ENCODE measurements at regions not wholly inside any gene's neighbourhood (a gene's known extent, or its start where the extent isn't known, plus 50 kb on each side); places are given as distances from the start of the nearest gene placed in this dataset.

- H3K36me3 Mint-ChIP-seq (ENCODE audit: insufficient read depth, unreplicated experiment), result no peaks in the 10 kb centered on the region
- H3K9me3 Mint-ChIP-seq (ENCODE audit: low read depth, unreplicated experiment), result no peaks in the 10 kb centered on the region
- TF ChIP-seq, protein P1, sequence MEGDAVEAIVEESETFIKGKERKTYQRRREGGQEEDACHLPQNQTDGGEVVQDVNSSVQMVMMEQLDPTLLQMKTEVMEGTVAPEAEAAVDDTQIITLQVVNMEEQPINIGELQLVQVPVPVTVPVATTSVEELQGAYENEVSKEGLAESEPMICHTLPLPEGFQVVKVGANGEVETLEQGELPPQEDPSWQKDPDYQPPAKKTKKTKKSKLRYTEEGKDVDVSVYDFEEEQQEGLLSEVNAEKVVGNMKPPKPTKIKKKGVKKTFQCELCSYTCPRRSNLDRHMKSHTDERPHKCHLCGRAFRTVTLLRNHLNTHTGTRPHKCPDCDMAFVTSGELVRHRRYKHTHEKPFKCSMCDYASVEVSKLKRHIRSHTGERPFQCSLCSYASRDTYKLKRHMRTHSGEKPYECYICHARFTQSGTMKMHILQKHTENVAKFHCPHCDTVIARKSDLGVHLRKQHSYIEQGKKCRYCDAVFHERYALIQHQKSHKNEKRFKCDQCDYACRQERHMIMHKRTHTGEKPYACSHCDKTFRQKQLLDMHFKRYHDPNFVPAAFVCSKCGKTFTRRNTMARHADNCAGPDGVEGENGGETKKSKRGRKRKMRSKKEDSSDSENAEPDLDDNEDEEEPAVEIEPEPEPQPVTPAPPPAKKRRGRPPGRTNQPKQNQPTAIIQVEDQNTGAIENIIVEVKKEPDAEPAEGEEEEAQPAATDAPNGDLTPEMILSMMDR (IDR thresholded peaks at IDR 0.05; ENCODE audit: unreplicated experiment), result no peak
Measured at GRCh38 chr9:99748676-99749075, 73.0 kb upstream of the NR4A3 start.

GRCh38 chr9:99749641-99750040 lies 72.0 kb upstream of the NR4A3 start:
- Mint-ChIP-seq H3K27me3 (ENCODE audit: unreplicated experiment) (peaks cover 11% of the 10 kb centered on the region), H3K27ac (ENCODE audit: unreplicated experiment) (no peak overlapping the region), H3K4me1 (ENCODE audit: low read depth, unreplicated experiment) (no peaks in the 10 kb centered on the region), H3K4me3 (ENCODE audit: low read depth, unreplicated experiment) (no peak overlapping the region), H3K36me3 (ENCODE audit: insufficient read depth, unreplicated experiment) (no peaks in the 10 kb centered on the region), H3K9me3 (ENCODE audit: low read depth, unreplicated experiment) (no peaks in the 10 kb centered on the region)
- TF ChIP-seq, protein P1 (IDR thresholded peaks at IDR 0.05; ENCODE audit: unreplicated experiment), result no peak
- no TSS peak for BruUV-seq (replicated peaks)
- intact Hi-C loops (cut with micrococcal nuclease; ENCODE audit: unreplicated experiment), result no loop called here
- DNase-seq, result no peak
- CTCF ChIA-PET, result no interaction called here

More at GRCh38 chr9:99748676-99749075, 73.0 kb upstream of the NR4A3 start:
- Mint-ChIP-seq H3K4me3 (ENCODE audit: low read depth, unreplicated experiment) (no peak overlapping the region), H3K4me1 (ENCODE audit: low read depth, unreplicated experiment) (no peaks in the 10 kb centered on the region), H3K27ac (ENCODE audit: unreplicated experiment) (no peak overlapping the region), H3K27me3 (ENCODE audit: unreplicated experiment) (peaks cover 2% of the 10 kb centered on the region)
- DNase-seq, result no peak
- intact Hi-C loops (cut with micrococcal nuclease; ENCODE audit: unreplicated experiment), result no loop called here
- BruUV-seq (replicated peaks), result no TSS peak
- CTCF ChIA-PET, result no interaction called here

GRCh38 chr9:99750526-99750925 lies 71.2 kb upstream of the NR4A3 start:
- intact Hi-C loops (cut with micrococcal nuclease; ENCODE audit: unreplicated experiment), result no loop called here
- Mint-ChIP-seq H3K27ac (ENCODE audit: unreplicated experiment) (no peak overlapping the region), H3K36me3 (ENCODE audit: insufficient read depth, unreplicated experiment) (no peaks in the 10 kb centered on the region), H3K4me1 (ENCODE audit: low read depth, unreplicated experiment) (no peaks in the 10 kb centered on the region), H3K4me3 (ENCODE audit: low read depth, unreplicated experiment) (no peak overlapping the region), H3K27me3 (ENCODE audit: unreplicated experiment) (peaks cover 18% of the 10 kb centered on the region), H3K9me3 (ENCODE audit: low read depth, unreplicated experiment) (no peaks in the 10 kb centered on the region)
- no TSS peak for BruUV-seq (replicated peaks)
- DNase-seq, result no peak
- CTCF ChIA-PET, result interaction anchor here (0.7 kb wide), 1 partner anchor 180 kb away, joined by 7 read pairs; no protein-coding TSS in a partner anchor
- TF ChIP-seq, protein P1 (IDR thresholded peaks at IDR 0.05; ENCODE audit: unreplicated experiment), result no peak

DNA sequence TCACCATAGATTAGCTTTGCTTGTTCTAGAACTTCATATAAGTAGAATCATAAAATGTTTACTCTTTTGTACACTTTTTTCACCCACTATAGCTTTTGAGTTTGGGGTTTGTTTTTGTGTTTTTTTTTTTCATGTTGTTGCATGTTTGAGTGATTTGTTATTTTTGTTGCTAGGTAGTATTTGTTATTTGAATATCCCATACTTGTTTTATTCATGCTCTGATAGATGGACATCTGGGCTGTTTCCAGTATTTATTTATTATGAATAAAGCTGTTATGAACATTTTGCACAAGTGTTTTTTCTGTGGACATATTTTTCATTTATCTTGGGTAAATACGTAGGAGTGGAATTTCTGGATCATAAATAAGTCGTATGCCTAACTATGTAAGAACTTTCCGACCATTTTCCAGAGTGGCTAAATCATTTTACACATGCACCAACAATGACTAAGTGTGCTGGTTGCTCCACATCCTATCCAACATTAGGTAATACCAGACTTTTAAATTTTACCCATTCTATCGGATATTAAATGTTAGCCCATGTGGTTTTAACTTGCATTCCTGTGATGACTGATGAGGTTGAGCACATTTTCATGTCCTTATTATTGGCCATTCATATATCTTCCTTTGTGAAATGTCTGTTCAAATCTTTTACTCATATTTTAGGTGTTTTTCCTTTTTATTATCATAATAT lies 69.1 kb upstream of the NR4A3 start:
- Mint-ChIP-seq H3K27ac (ENCODE audit: unreplicated experiment) (no peak overlapping the region), H3K9me3 (ENCODE audit: low read depth, unreplicated experiment) (no peaks in the 10 kb centered on the region), H3K4me3 (ENCODE audit: low read depth, unreplicated experiment) (no peak overlapping the region), H3K27me3 (ENCODE audit: unreplicated experiment) (peaks cover 18% of the 10 kb centered on the region), H3K4me1 (ENCODE audit: low read depth, unreplicated experiment) (no peaks in the 10 kb centered on the region), H3K36me3 (ENCODE audit: insufficient read depth, unreplicated experiment) (no peaks in the 10 kb centered on the region)
- intact Hi-C loops (cut with micrococcal nuclease; ENCODE audit: unreplicated experiment), result no loop called here
- CTCF ChIA-PET, result no interaction called here
- TF ChIP-seq, protein P1 (IDR thresholded peaks at IDR 0.05; ENCODE audit: unreplicated experiment), result no peak
- DNase-seq, result no peak
- no TSS peak for BruUV-seq (replicated peaks)
